ENCODE measurements at regions not wholly inside any gene's neighbourhood (a gene's known extent, or its start where the extent isn't known, plus 50 kb on each side); places are given as distances from the start of the nearest gene placed in this dataset.
"Not testable (repeated sequence)": the region's sequence is repeated elsewhere in the genome, so short reads cannot be mapped to it uniquely, and the experiment has no call there.

DNA sequence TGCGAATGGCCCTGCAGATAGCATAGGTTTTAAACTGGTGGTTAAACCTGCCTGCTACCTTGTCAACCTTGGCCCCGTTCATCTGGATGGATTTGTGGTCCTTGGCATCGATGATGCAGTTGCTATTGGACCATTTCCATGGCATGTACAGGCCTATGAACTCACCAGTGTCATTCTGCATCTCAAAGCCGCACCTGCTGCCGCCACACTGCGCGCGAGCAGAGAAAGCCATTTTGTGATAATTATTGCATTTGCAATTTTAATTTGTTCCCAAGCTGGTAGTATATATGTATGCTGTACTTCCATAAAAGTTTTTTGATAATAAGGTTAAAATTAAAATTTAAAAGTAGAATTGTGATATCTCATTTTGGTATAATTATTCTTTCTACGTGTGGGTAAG is 94.8 kb upstream of the UXS1 start:
- no peak for FAIRE-seq

DNA sequence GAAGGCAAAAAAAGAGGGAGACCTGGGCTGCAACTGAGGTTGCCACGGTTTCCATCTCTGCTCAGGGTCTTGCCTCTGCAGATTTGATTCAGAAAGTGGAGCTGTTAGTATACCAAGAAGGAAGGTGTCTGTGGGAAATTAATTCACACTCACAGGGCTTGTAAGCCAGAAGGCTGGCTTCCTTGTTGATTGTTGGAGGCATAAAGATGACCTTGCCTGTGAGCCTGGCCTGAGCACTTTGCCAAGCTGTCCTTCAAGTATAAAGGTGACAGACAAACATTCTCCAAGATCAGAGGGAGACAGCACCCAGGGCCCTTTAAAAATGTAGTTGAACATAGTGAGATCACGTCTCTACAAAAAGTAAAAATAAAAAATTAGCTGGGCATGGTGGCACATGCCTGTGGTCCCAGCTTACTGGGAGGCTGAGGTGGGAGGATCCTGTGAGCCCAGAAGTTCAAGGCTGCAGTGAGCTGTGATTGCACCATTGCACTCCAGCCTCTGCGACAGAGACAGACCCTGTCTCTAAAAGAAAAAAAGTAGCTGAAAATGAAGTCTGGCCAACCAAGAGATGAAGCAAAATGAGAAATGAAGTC is 91.2 kb upstream of the UXS1 start:
- no peak for FAIRE-seq

DNA sequence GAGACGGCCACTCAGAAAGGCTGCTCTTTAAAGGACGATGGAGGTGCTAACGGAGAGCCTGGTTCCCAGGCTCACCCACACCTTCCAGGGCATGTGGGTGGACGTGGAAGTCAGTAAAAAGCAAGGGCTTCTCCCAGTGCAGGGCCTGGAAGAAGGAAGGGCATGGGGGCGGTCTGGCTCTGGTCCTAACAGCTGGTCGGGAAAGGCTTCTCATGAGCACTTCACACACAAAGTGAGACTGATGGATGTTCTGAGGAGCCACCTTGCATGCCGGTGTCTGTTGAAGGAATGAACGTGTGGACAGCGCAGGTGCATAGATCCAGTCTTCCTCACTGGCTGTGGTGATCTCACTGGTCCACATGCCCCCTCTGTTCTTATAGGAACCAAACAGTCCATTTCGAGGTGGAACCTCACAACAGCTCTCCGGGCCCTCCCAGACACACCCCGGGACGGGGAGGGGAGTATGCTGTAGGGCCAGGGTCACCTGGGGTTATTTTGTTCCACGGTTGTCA is 90.6 kb upstream of the UXS1 start:
- no peak for FAIRE-seq

DNA sequence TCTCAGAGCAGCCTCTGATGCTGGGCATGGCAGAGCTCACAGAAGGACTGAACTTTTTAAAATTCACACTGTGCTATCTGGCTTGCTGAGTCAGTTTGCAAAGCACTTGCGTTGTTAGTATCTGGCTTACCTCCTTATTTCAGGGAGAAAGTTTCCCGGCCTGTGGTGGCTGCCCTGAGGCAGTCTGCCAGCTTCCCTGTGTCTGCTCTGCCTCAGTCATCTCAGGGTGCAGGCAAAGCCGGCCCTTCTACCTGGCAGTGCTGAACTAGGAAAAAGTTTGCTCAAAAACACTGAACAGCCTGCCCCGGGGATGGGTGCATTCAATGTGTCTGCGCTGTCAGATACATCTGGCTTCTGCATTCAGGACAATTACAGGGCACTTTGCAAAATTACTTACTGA is 90.2 kb upstream of the UXS1 start:
- FAIRE-seq = no peak

DNA sequence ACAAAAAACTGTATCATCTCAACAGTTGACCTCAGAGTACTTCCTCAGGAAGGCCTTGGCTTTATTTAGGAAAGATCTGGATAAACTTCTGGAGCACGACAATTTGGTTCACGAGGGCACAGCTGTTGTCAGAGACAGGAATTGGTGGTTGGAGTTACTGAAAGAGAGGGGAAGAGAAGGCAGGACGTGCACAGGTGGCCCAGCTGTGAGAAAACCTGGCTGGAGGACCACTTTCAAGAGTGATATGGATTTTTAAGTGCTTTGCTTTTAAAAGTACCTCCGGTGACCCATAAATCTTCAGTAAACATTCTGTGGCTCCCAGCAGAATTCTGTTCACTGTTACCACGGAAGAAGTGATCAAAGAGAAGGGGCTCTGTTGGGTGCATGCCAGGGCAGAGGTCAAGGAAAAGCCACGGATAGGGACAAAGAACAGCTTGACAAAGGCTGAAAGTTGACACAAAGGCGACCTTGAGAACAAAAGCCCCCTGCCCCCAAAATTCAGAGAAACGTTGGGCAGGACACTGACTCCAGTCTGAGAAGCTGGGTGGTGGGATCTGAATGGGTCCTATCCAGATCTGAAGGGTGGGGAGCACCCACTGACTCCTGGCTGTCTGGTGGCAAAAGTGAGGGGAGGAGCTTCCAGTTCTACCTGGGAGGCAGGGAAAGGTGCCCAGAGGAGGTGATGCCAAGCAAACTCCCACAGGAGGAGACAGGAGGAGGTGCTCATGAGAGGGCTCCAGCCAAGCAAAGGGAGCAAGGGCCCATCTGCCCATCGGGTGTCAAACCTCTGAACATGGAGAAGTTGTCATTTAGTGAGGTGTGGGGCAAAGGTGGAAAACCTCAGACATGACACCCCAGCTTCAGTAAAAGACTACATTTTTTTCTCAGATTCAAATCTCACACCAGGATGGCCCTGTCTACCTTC is 89.4 kb upstream of the UXS1 start:
- not testable (repeated sequence) for FAIRE-seq

- FAIRE-seq = no peak
Measured at GRCh38 chr2:106282462-106283170, 88.5 kb upstream of the UXS1 start.

DNA sequence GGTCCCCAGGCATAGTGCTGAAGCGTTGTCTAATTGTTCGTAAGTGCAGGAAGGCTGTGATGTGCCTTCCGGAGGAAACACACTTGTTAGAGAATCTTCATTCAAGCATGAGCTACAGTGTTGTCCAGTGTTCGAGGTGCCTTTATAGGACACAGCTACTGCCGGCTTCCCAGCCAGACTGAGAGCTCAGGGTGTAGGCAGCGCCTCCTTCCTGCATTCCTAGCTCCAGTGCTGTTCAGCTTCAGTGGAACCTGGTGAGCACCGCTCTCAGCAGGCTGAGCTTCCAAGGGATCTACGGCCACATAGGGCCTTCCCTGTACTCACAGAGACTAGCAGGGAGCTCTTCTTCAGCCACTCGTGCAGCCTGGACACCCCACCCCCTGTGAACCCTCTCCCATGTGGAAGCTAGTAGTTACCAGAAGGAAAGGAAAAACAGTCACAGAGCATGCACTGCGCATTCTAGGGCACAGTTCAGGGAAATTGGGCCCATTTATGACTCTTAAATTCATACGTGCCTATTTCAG is 87.9 kb upstream of the UXS1 start:
- not testable (repeated sequence) for FAIRE-seq

- FAIRE-seq = no peak
Measured at GRCh38 chr2:106280722-106281446, 86.8 kb upstream of the UXS1 start.

DNA sequence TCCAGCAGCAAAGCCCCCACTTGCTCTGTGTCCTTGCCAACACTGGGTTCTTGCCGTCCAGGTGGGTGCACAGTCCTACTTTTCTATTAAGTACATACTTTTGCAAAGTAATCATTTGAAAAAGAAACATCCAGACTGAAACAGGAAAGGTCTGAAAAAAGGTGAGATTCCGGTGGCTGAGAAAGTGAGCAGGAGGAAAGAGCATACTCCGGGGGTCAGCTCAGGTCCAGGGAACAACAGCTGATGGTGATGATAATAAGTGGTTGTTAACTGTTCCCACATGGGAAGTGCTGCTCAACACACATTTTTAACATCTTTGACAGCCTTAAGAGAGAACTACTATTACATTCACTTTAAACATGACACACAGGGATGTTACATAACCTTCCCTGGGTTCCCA is 86.1 kb upstream of the UXS1 start:
- FAIRE-seq = no peak

DNA sequence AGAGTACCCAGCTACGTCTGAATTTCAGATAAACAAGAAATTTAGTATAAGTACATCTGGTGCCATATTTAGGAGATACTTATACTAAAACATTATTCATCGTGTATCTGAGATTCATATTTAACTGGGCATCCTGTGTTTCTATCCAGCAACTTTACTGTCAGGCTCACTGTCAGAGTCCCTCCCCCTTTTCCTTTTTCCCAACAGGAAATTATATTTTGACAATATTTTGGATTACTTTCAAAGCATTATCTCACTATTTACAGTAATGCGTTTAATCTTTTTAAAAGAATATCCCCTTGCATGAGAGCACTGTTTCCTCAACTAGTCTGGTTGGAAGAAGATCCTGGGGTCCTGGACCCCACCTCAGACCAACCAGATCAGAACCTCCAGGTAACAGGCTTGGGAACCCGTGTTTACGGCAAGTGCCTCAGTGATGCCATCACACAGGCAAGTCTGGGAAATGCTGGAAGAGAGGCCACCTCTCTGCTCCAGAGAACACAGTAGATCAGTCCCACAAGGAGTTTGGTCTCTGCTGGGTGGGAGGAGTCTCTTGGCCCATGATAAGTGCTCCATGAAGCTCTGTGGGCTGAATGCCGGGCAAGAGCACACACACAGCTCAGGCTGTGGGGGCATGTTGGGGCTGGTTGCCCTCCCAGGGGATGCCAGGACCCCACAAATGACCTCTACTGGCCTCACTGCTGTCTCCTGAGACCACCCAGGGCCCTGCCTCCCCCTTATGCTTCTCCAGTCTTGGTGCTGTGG is 84.2 kb upstream of the UXS1 start:
- no peak for FAIRE-seq

DNA sequence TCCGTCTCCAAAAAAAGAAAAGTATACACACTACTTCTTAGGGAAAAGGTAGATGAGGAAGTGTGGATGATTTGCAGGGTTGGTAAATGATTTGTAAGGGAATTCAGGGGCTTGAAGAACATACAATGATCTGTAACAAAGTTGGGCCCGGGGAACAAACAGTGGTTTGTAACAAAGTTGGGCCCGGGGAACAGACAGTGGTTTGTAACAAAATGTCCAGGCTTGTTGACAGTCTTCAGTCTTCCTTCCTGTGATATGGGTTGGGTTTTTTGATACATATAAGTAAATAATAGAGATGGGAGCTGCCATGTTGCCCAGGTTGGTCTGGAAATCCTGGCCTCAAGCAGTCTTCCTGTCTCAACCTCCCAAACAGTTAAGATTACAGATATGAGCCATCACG is 83.3 kb upstream of the UXS1 start:
- no peak for FAIRE-seq

DNA sequence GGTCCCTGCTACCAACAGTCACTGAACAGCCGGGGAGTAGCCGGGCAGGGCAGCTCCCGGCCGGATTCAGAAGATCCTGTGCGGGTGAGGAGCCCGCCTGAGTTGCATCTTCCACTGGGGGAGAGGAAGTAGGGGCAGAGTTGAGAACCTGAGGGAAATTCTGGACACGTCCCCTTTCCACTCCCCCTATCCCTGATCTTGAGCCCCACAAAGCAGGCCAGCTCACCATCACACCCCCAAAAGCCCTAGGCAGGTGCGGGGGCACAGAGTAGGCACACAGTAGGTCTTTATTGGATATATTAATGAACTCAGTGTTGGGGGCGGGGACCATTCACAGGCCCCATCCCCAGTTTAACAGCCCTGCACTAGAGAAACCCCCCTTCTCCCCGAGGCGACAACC is 81.9 kb upstream of the UXS1 start:
- FAIRE-seq = no peak

DNA sequence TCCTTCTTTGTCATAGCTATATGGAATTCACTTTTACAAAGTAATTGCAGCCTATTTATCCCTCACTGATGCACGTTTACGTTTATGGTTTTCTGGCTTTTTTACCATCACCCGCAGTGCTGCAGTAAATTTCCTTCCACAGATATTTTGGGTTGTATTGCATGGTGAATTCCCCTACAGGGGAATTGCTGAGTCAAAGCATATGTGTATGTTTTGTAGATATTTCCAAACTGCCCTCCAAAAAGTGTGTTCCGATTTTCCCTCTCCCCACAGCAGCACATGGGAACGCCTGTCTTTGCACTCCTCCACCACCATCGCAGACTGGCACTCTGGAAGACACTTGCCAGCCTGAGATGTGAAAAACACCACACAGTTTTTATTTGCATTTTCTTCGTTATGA is 80.6 kb upstream of the UXS1 start:
- no peak for FAIRE-seq

DNA sequence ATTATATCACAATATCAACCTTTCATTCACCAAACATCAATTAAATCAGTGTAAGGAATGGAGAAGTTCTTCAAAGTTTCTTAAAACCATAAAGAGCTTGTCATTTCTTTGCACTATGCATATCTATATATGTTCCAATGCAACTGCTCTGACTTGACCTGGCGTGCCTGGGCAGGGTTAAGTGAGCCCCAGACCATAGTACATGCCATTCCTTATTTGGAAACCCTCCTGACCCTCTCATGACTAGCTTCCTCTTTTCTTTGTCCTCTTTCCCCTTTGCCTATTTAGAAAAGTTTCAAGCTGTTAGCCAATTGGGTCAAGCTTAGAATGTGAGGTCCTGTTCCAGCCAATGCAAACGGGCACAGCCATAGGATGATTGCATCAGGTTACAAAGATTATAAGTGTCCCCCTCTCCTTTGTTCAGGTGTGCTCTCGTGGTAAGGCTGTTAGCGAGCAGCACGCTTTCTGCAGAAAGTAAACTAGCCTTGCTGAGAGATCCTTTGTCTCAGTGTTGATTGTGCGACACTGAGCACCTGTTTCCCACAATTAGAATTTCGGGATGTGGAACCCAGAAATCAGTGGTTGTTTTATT is 78.2 kb upstream of the UXS1 start:
- no peak for FAIRE-seq

- no peak for FAIRE-seq
Measured at GRCh38 chr2:106270471-106270891, 76.4 kb upstream of the UXS1 start.

GRCh38 chr2:106269591-106270291 is 75.6 kb upstream of the UXS1 start:
- FAIRE-seq = no peak

GRCh38 chr2:106267997-106268396 is 73.9 kb upstream of the UXS1 start:
- no peak for FAIRE-seq

DNA sequence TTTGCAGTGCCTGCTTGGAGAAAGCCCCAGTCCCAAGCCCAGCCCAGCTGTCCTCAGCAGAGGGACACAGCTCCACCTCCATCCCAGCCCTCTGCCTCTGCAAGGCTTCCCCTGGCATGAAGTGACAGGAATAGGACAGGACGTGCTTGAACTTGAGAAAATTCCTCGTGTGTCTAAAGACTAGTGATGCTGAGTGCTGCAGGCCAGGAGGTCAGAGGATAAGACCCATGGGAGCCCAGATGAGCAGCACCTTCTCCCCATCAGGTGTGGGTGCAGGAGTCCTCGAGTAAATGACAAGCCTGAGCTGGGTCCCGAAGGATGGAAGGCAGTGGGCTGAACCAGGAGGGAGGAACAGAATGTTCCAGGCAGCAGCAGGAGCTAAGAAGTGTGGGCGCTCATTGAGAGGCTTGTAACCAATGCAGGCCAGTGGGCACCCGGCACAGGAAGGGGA is 67.8 kb upstream of the UXS1 start:
- FAIRE-seq = no peak

- not testable (repeated sequence) for FAIRE-seq
Measured at GRCh38 chr2:106258859-106259258, 64.8 kb upstream of the UXS1 start.

- no peak for FAIRE-seq
Measured at GRCh38 chr2:106257830-106258229, 63.7 kb upstream of the UXS1 start.

DNA sequence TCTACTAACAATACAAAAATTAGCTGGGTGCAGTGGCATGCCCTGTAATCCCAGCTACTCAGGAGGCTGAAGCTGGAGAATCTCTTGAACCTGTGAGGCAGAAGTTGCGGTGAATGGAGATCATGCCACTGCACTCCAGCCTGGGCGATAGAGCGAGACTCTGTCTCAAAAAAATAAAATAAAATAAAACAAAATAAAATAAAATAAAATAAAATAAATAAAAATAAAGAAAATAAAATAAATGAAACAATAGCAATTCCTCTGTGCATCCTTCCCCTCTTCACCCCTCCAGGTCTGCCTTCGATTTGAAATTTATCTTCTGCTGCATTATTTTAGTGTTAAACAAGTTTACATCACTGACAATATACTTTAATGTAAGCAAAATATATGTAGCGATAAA is 63.0 kb upstream of the UXS1 start:
- no peak for FAIRE-seq
